ENCODE measurements at regions not wholly inside any gene's neighbourhood (a gene's known extent, or its start where the extent isn't known, plus 50 kb on each side); places are given as distances from the start of the nearest gene placed in this dataset.

DNA sequence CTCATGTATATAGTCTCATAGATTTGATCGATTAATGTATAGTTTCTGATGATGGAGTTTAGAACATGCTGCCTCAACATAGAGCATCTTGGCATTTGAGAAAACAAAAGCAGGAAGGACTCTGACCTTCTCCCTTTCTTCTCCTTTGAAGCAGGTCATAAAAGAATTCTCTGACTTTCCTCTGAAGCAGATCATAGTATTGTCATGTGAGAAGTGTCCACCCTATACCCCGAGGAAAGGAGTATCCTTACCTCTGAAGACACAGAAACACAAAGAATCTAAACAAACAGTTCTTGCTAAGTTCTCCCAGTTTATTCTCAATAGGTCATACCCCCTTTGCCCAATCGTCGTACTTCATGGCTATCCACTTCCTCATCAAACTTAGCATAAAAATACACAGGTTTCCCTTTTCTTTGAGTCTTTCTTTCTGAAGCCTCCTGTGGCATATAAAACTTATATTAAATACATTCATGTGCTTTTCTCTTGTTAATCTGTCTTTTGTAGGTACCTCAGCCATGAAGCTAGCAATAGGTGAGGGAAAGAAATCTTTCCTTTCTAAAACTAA lies 194.9 kb downstream of the REEP3 start:
- TF ChIP-seq, protein P1, sequence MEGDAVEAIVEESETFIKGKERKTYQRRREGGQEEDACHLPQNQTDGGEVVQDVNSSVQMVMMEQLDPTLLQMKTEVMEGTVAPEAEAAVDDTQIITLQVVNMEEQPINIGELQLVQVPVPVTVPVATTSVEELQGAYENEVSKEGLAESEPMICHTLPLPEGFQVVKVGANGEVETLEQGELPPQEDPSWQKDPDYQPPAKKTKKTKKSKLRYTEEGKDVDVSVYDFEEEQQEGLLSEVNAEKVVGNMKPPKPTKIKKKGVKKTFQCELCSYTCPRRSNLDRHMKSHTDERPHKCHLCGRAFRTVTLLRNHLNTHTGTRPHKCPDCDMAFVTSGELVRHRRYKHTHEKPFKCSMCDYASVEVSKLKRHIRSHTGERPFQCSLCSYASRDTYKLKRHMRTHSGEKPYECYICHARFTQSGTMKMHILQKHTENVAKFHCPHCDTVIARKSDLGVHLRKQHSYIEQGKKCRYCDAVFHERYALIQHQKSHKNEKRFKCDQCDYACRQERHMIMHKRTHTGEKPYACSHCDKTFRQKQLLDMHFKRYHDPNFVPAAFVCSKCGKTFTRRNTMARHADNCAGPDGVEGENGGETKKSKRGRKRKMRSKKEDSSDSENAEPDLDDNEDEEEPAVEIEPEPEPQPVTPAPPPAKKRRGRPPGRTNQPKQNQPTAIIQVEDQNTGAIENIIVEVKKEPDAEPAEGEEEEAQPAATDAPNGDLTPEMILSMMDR (IDR thresholded peaks at IDR 0.05): no peak
- no peak for TF ChIP-seq POLR2A (IDR thresholded peaks at IDR 0.05)
